HCT116 (cell line): ENCODE measurements at regions not wholly inside any gene's neighbourhood (a gene's known extent, or its start where the extent isn't known, plus 50 kb on each side); places are given as distances from the start of the nearest gene placed in this dataset.

Experiments used
- ATAC-seq: fragments of 200-7000 bp; cut with Tn5 transposase; 2 replicates; pipeline ENCODE4 v1.9.1; 2020; ENCODE audit warnings: mild to moderate bottlenecking, moderate library complexity
- BruUV-seq: library from RNA; stranded (reverse); fragments of 400-500 nt; replicated peaks from 2 replicates; lab custom pipeline; 2021; lab: Mats Ljungman, UMichigan
- CTCF ChIA-PET: fragments of 300-600 bp; sonication (Branson Sonifier 250); formaldehyde crosslinking; loops from one replicate; lab custom pipeline; 2021; ENCODE audit warnings: antibody characterized with exemption; lab: Charles Lee
- POLR2A ChIA-PET: fragments of 300-600, 350-600 bp; sonication (Branson Sonifier 250); formaldehyde crosslinking; loops from one replicate; lab custom pipeline; 2021; ENCODE audit warnings: antibody characterized with exemption; lab: Charles Lee
- RAD21 ChIA-PET, 2 experiments: fragments of 300-600 bp; sonication (Branson Sonifier 250); formaldehyde crosslinking; loops; one replicate each; lab custom pipeline; 2023; ENCODE audit warnings: low total read pairs in 2 of 2; ENCODE audit not compliant: uncharacterized antibody in 2 of 2, unreplicated experiment in 2 of 2, low non-redundant PET in 1 of 2; lab: Charles Lee
- DNase-seq: peaks from one replicate; pipeline ENCODE4 v3.0.0-alpha.2; 2010; ENCODE audit warnings: low read depth, low spot score
- H2AFZ ChIP-seq: fragments of 200-600 bp; shearing (Covaris generic), sonication (generic); 2 replicates; pipeline ENCODE4 v1.6.1; 2017; ENCODE audit warnings: low read depth, mixed run types, mixed read lengths, antibody characterized with exemption, low read length; ENCODE audit not compliant: poor library complexity, severe bottlenecking
- H3K27ac ChIP-seq: 2 replicates; pipeline ENCODE4 v1.5.1; 2012; ENCODE audit warnings: low read depth, low read length
- H3K27me3 ChIP-seq: fragments of 200-600 bp; sonication (generic); 2 replicates; pipeline ENCODE4 v1.6.1; 2016; ENCODE audit warnings: mixed run types, low read length, mixed read lengths; ENCODE audit not compliant: insufficient read depth
- H3K36me3 ChIP-seq, 2 experiments: fragments of 200-500 bp in 1 of 2; fragments of 200-600 bp in 1 of 2; sonication (Bioruptor generic) in 1 of 2; sonication (generic) in 1 of 2; 2 replicates each; pipeline versions ENCODE4 v1.5.1 to v1.6.1; 2014 to 2016; ENCODE audit warnings: low read length in 2 of 2, inconsistent platforms in 1 of 2, mixed read lengths in 1 of 2, mixed run types in 1 of 2; ENCODE audit not compliant: insufficient read depth in 2 of 2, control insufficient read depth in 1 of 2
- H3K4me1 ChIP-seq, 2 experiments: fragments of 200-600 bp in 1 of 2; sonication (generic) in 1 of 2; 2 replicates each; pipeline versions ENCODE4 v1.5.1 to v1.6.1; 2012 to 2017; ENCODE audit warnings: low read length in 2 of 2, inconsistent platforms in 1 of 2, mild to moderate bottlenecking in 1 of 2, mixed read lengths in 1 of 2, mixed run types in 1 of 2, moderate library complexity in 1 of 2; ENCODE audit not compliant: insufficient read depth in 2 of 2, control insufficient read depth in 1 of 2
- H3K4me2 ChIP-seq: fragments of 200-600 bp; sonication (generic); 2 replicates; pipeline ENCODE4 v1.6.1; 2017; ENCODE audit warnings: mixed run types, low read length, mixed read lengths
- H3K4me3 ChIP-seq, 2 experiments: fragments of 200-600 bp in 1 of 2; sonication (generic) in 1 of 2; replicated peaks in 1 of 2; 2 replicates each; pipeline ENCODE4 v1.5.1; 2011 to 2016; ENCODE audit warnings: low read length in 2 of 2, control low read depth in 1 of 2, low read depth in 1 of 2, mild to moderate bottlenecking in 1 of 2, mixed read lengths in 1 of 2, mixed run types in 1 of 2
- H3K79me2 ChIP-seq: fragments of 200-600 bp; sonication (generic); 2 replicates; pipeline ENCODE4 v1.6.1; 2017; ENCODE audit warnings: mild to moderate bottlenecking, mixed run types, low read length, moderate library complexity, mixed read lengths; ENCODE audit not compliant: insufficient read depth
- H3K9ac ChIP-seq: fragments of 200-600 bp; sonication (generic); 2 replicates; pipeline ENCODE4 v1.6.1; 2016; ENCODE audit warnings: low read length, mixed read lengths
- H3K9me2 ChIP-seq: fragments of 200-600 bp; sonication (generic), shearing (Covaris generic); 2 replicates; pipeline ENCODE4 v1.6.1; 2017; ENCODE audit warnings: mixed run types, mild to moderate bottlenecking, moderate library complexity; ENCODE audit not compliant: insufficient read depth
- H3K9me3 ChIP-seq, 2 experiments: fragments of 200-500 bp in 1 of 2; fragments of 200-600 bp in 1 of 2; sonication (Bioruptor generic) in 1 of 2; sonication (generic) in 1 of 2; 2 replicates each; pipeline ENCODE4 v1.6.1; 2014 to 2017; ENCODE audit warnings: low read length in 2 of 2, mixed read lengths in 2 of 2, inconsistent platforms in 1 of 2, low read depth in 1 of 2, mild to moderate bottlenecking in 1 of 2, mixed run types in 1 of 2, moderate library complexity in 1 of 2; ENCODE audit not compliant: control insufficient read depth in 1 of 2, insufficient read depth in 1 of 2
- H4K20me1 ChIP-seq: fragments of 200-600 bp; sonication (generic), shearing (Covaris generic); 2 replicates; pipeline ENCODE4 v1.6.1; 2017; ENCODE audit warnings: mixed run types, mild to moderate bottlenecking, moderate library complexity; ENCODE audit not compliant: insufficient read depth
- CEBPB ChIP-seq: IDR thresholded peaks from 2 replicates; pipeline ENCODE4 v1.6.1; 2012; ENCODE audit warnings: low read depth
- ELF1 ChIP-seq: IDR thresholded peaks from 2 replicates; pipeline ENCODE4 v1.6.1; 2012; ENCODE audit warnings: low read depth, borderline replicate concordance
- EZH2phosphoT487 ChIP-seq: fragments of 200-600 bp; IDR thresholded peaks from 2 replicates; pipeline ENCODE4 v1.6.1; 2018; ENCODE audit warnings: antibody characterized with exemption, borderline replicate concordance
- JUND ChIP-seq: IDR thresholded peaks from 2 replicates; pipeline ENCODE4 v1.6.1; 2012
- POLR2A ChIP-seq: IDR thresholded peaks from 2 replicates; pipeline ENCODE4 v1.7.0; 2011; ENCODE audit warnings: borderline replicate concordance; ENCODE audit not compliant: insufficient read depth, insufficient read length; ENCODE audit errors: extremely low read depth
- POLR2AphosphoS5 ChIP-seq: IDR thresholded peaks from 2 replicates; pipeline ENCODE4 v1.6.1; 2011; ENCODE audit warnings: mild to moderate bottlenecking, low read depth, low read length, moderate library complexity
- SP1 ChIP-seq: IDR thresholded peaks from 2 replicates; pipeline ENCODE4 v1.6.1; 2012; ENCODE audit warnings: low read depth
- TCF7L2 ChIP-seq: IDR thresholded peaks from 2 replicates; pipeline ENCODE4 v1.7.0; 2011; ENCODE audit warnings: borderline replicate concordance, inconsistent platforms; ENCODE audit not compliant: insufficient read depth, insufficient read length; ENCODE audit errors: extremely low read depth
- intact Hi-C: fragments of 100-400 bp; cut with micrococcal nuclease; formaldehyde crosslinking; loops from 2 replicates; pipeline ENCODE4 v1.10.0; 2022
- TF ChIP-seq, protein P1 (sequence below): IDR thresholded peaks from 2 replicates; pipeline ENCODE4 v1.6.1; 2012
- TF ChIP-seq, protein P2 (sequence below), 3 experiments: fragments of 200-600 bp in 1 of 3; sonication (generic) in 1 of 3; IDR thresholded peaks in 2 of 3; conservative IDR thresholded peaks in 1 of 3; 2 replicates each; pipeline ENCODE4 v1.5.1; 2012 to 2017; ENCODE audit warnings: low read depth in 2 of 3, low read length in 2 of 3, antibody characterized with exemption in 1 of 3, borderline replicate concordance in 1 of 3, control low read depth in 1 of 3, mild to moderate bottlenecking in 1 of 3, mixed read lengths in 1 of 3, mixed run types in 1 of 3, moderate library complexity in 1 of 3; ENCODE audit not compliant: insufficient read depth in 1 of 3
- TF ChIP-seq, protein P3 (sequence below): IDR thresholded peaks from 2 replicates; pipeline ENCODE4 v1.6.1; 2012; ENCODE audit warnings: low read depth
- TF ChIP-seq, protein P4 (sequence below): IDR thresholded peaks from 2 replicates; pipeline ENCODE4 v1.6.1; 2012

DNA sequence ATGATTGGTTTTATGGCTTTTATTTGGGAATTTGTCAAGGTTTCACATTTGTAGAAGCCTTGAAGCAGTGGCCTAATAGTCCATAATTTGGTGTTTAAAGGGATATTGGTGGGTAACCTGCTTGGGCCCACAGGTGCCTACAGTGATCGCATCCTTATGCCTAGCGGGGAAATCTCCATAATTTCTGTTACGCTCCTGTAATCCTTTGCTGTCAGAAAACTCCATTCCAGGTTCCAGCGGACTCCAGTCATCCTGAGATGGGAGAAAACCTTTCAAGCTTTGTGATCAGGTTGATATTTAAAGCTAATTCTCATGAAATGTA is 257.0 kb upstream of the JADE1 start:
- ChIA-PET POLR2A (interaction anchor here (0.9 to 1.6 kb wide), 5 partner anchors 10 to 260 kb away, joined by 3 to 14 read pairs (median 3); no protein-coding TSS in a partner anchor), RAD21 (interaction anchor here in 1 of 2 experiments (0.7 kb wide), 1 partner anchor 37 kb away, joined by 3 read pairs; no protein-coding TSS in a partner anchor), CTCF (interaction anchor here (0.7 to 2.0 kb wide), 2 partner anchors 22 to 98 kb away, joined by 3 to 5 read pairs; no protein-coding TSS in a partner anchor)
- Histone ChIP-seq H2AFZ (peak overlapping the region; percentile 94), H3K4me1 (peaks cover 6 to 17% of the 10 kb centered on the region in 2 experiments; a peak in 3 of 4 replicates), H3K9me3 (no peaks in the 10 kb centered on the region), H3K79me2 (no peaks in the 10 kb centered on the region), H3K4me3 (peak overlapping the region; percentile 45 to 62), H3K27ac (no peak overlapping the region), H3K36me3 (no peaks in the 10 kb centered on the region), H3K27me3 (peaks cover 5% of the 10 kb centered on the region; the same call in 1 of the 2 replicates), H3K4me2 (peak overlapping the region; percentile 89), H3K9me2 (no peaks in the 10 kb centered on the region), H4K20me1 (no peaks in the 10 kb centered on the region), H3K9ac (peak overlapping the region; percentile 54)
- BruUV-seq: no TSS peak
- intact Hi-C loops: loop anchor here (2.0 kb wide), 1 partner anchor 98 kb away; no protein-coding TSS in a partner anchor
- TF ChIP-seq CEBPB (0 out of 2 replicates have a peak, but pooled peaks have one; percentile 20), EZH2phosphoT487 (no peak), SP1 (no peak)
- TF ChIP-seq, protein P1, sequence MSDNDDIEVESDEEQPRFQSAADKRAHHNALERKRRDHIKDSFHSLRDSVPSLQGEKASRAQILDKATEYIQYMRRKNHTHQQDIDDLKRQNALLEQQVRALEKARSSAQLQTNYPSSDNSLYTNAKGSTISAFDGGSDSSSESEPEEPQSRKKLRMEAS: 0 out of 2 replicates have a peak, but pooled peaks have one; percentile 10
- ATAC-seq: peak; percentile 47
- no peak for DNase-seq

DNA sequence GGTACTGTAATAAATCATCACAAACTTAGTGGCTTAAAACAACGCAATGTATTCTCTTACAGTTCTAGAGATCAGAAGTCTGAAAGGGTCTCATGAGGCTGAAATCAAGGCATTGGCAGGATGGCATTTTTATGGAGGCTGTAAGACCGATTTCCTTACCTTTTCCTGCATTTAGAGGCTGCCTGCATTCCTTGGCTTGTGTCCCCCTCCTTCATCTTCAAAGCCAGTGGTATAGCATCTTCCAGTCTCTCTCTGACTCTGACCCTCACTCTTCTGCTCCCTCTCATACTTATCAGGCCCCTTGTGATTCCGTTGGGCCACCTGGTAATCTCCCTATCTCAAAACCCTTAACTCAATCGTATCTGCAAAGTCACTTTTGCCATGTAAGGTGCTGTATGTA is 258.2 kb upstream of the JADE1 start:
- no peak overlapping the region for H3K4me3 ChIP-seq
- RAD21 ChIA-PET: no interaction called here
- H3K79me2 ChIP-seq: no peaks in the 10 kb centered on the region
- BruUV-seq: no TSS peak
- no peaks in the 10 kb centered on the region for H3K36me3 ChIP-seq
- H3K4me2 ChIP-seq: no peak overlapping the region
- POLR2A ChIA-PET: no interaction called here
- H2AFZ ChIP-seq: no peak overlapping the region
- H3K27ac ChIP-seq: no peak overlapping the region
- intact Hi-C loops: no loop called here
- DNase-seq (no peak), ATAC-seq (no peak)
- H3K9ac ChIP-seq: no peak overlapping the region
- H3K9me3 ChIP-seq: no peaks in the 10 kb centered on the region
- H3K9me2 ChIP-seq: no peaks in the 10 kb centered on the region
- H4K20me1 ChIP-seq: no peaks in the 10 kb centered on the region
- CTCF ChIA-PET: no interaction called here
- H3K4me1 ChIP-seq: peaks cover 6 to 17% of the 10 kb centered on the region in 2 experiments; a peak in 3 of 4 replicates
- H3K27me3 ChIP-seq: peaks cover 5% of the 10 kb centered on the region; the same call in 1 of the 2 replicates
- TF ChIP-seq POLR2AphosphoS5: no peak
- TF ChIP-seq POLR2A: no peak
- no peak for TF ChIP-seq ELF1
- TF ChIP-seq, protein P2, sequence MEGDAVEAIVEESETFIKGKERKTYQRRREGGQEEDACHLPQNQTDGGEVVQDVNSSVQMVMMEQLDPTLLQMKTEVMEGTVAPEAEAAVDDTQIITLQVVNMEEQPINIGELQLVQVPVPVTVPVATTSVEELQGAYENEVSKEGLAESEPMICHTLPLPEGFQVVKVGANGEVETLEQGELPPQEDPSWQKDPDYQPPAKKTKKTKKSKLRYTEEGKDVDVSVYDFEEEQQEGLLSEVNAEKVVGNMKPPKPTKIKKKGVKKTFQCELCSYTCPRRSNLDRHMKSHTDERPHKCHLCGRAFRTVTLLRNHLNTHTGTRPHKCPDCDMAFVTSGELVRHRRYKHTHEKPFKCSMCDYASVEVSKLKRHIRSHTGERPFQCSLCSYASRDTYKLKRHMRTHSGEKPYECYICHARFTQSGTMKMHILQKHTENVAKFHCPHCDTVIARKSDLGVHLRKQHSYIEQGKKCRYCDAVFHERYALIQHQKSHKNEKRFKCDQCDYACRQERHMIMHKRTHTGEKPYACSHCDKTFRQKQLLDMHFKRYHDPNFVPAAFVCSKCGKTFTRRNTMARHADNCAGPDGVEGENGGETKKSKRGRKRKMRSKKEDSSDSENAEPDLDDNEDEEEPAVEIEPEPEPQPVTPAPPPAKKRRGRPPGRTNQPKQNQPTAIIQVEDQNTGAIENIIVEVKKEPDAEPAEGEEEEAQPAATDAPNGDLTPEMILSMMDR (IDR thresholded peaks at IDR 0.05 in 2 of 3, conservative IDR thresholded peaks at IDR 0.05 in 1 of 3; ENCODE audit: borderline replicate concordance in 1 of 3, insufficient read depth in 1 of 3, low read depth in 2 of 3, low read length in 2 of 3): no peak
- TF ChIP-seq, protein P3, sequence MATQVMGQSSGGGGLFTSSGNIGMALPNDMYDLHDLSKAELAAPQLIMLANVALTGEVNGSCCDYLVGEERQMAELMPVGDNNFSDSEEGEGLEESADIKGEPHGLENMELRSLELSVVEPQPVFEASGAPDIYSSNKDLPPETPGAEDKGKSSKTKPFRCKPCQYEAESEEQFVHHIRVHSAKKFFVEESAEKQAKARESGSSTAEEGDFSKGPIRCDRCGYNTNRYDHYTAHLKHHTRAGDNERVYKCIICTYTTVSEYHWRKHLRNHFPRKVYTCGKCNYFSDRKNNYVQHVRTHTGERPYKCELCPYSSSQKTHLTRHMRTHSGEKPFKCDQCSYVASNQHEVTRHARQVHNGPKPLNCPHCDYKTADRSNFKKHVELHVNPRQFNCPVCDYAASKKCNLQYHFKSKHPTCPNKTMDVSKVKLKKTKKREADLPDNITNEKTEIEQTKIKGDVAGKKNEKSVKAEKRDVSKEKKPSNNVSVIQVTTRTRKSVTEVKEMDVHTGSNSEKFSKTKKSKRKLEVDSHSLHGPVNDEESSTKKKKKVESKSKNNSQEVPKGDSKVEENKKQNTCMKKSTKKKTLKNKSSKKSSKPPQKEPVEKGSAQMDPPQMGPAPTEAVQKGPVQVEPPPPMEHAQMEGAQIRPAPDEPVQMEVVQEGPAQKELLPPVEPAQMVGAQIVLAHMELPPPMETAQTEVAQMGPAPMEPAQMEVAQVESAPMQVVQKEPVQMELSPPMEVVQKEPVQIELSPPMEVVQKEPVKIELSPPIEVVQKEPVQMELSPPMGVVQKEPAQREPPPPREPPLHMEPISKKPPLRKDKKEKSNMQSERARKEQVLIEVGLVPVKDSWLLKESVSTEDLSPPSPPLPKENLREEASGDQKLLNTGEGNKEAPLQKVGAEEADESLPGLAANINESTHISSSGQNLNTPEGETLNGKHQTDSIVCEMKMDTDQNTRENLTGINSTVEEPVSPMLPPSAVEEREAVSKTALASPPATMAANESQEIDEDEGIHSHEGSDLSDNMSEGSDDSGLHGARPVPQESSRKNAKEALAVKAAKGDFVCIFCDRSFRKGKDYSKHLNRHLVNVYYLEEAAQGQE: no peak
- no peak for TF ChIP-seq JUND
- no peak for TF ChIP-seq EZH2phosphoT487
- TF ChIP-seq TCF7L2: no peak
- TF ChIP-seq, protein P4, sequence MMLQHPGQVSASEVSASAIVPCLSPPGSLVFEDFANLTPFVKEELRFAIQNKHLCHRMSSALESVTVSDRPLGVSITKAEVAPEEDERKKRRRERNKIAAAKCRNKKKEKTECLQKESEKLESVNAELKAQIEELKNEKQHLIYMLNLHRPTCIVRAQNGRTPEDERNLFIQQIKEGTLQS: no peak
